ENCODE measurements at regions not wholly inside any gene's neighbourhood (a gene's known extent, or its start where the extent isn't known, plus 50 kb on each side); places are given as distances from the start of the nearest gene placed in this dataset.

- no peak for TF ChIP-seq TBL1XR1 (IDR thresholded peaks at IDR 0.05; ENCODE audit: borderline replicate concordance, low read length, partially characterized antibody)
These were observed 232.6 kb downstream of the FAT3 start (continued) for GRCh38 chr11:92457250-92457649.

- CTCF ChIA-PET (ENCODE audit: low intra/inter-chr PET ratio, low total read pairs), result no interaction called here
- POLR2A ChIA-PET, result no interaction called here
- Histone ChIP-seq H3K9me3 (ENCODE audit: low read length) (no peaks in the 10 kb centered on the region), H4K20me1 (ENCODE audit: insufficient read depth, low read length) (no peaks in the 10 kb centered on the region), H3K9ac (ENCODE audit: insufficient read depth, low read depth, low read length) (no peak overlapping the region), H3K4me1 (ENCODE audit: insufficient read depth, low read length) (no peaks in the 10 kb centered on the region), H3K36me3 (replicated peaks in 1 of 2; ENCODE audit: control insufficient read depth in 1 of 2, insufficient read depth in 2 of 2, low read length in 2 of 2) (no peaks in the 10 kb centered on the region), H3K4me2 (ENCODE audit: low read depth, low read length) (no peak overlapping the region), H3K27me3 (ENCODE audit: control insufficient read depth in 1 of 2, insufficient read depth in 2 of 2, low read length in 2 of 2) (no peaks in the 10 kb centered on the region), H2AFZ (ENCODE audit: low read length) (no peak overlapping the region), H3K79me2 (ENCODE audit: insufficient read depth, low read length) (no peaks in the 10 kb centered on the region), H3K27ac (ENCODE audit: extremely low read length, insufficient read depth, low read length) (no peak overlapping the region), H3K4me3 (replicated peaks in 1 of 3; ENCODE audit: insufficient read depth in 1 of 3, low read depth in 2 of 3, low read length in 3 of 3) (no peak overlapping the region)
- in situ Hi-C loops (cut with HindIII; ENCODE audit: extremely low pct_ligation_motif_present, low pct_unique_long_range_greater_than_20kb) (no loop called here), intact Hi-C loops (cut with micrococcal nuclease; ENCODE audit: unreplicated experiment) (no loop called here)
- no TSS peak for BruUV-seq (replicated peaks)
- DNase-seq (ENCODE audit: low spot score) (no peak), FAIRE-seq (no peak), ATAC-seq (no peak)
- TF ChIP-seq TARDBP (CRISPR knock-in tag; IDR thresholded peaks at IDR 0.05), result no peak
These were observed 233.9 kb downstream of the FAT3 start for GRCh38 chr11:92458486-92458885.

DNA sequence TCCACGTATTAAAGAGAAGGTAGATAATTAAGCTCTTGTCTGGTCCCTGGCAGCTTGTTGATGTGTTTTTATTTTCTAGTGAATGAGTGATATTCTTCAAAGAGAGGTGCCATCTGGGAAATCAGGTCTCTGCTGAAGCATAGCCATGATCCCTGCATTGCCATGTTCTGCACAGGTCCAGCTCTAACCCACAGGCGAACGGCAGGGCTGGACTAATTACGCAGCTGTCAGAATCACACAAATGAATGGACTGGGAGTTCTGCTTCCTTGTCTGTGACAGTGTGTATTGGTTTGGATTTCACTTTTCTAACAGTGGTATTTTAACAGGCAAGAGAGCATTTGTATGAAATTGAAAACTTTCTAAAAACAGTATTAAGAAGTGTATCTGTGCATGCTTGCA is 235.6 kb downstream of the FAT3 start:
- H3K27me3 ChIP-seq (ENCODE audit: control insufficient read depth in 1 of 2, insufficient read depth in 2 of 2, low read length in 2 of 2), result no peaks in the 10 kb centered on the region
- intact Hi-C loops (cut with micrococcal nuclease; ENCODE audit: unreplicated experiment), result no loop called here
- BruUV-seq (replicated peaks), result no TSS peak
- no peak overlapping the region for H3K27ac ChIP-seq (ENCODE audit: extremely low read length, insufficient read depth, low read length)
- no peak overlapping the region for H3K9ac ChIP-seq (ENCODE audit: insufficient read depth, low read depth, low read length)
- ATAC-seq (no peak), FAIRE-seq (no peak), DNase-seq (ENCODE audit: low spot score) (no peak)
- ChIA-PET POLR2A (no interaction called here), CTCF (ENCODE audit: low intra/inter-chr PET ratio, low total read pairs) (no interaction called here)
- WGBS (ENCODE audit: low lambda C conversion rate), result 2% methylated on average over 4 of the region's 4 CpGs
- H3K36me3 ChIP-seq (replicated peaks in 1 of 2; ENCODE audit: control insufficient read depth in 1 of 2, insufficient read depth in 2 of 2, low read length in 2 of 2), result no peaks in the 10 kb centered on the region
- H3K79me2 ChIP-seq (ENCODE audit: insufficient read depth, low read length), result no peaks in the 10 kb centered on the region
- H2AFZ ChIP-seq (ENCODE audit: low read length), result no peak overlapping the region
- H3K4me3 ChIP-seq (replicated peaks in 1 of 3; ENCODE audit: insufficient read depth in 1 of 3, low read depth in 2 of 3, low read length in 3 of 3), result no peak overlapping the region
- H4K20me1 ChIP-seq (ENCODE audit: insufficient read depth, low read length), result no peaks in the 10 kb centered on the region
- no peaks in the 10 kb centered on the region for H3K4me1 ChIP-seq (ENCODE audit: insufficient read depth, low read length)
- no peak overlapping the region for H3K4me2 ChIP-seq (ENCODE audit: low read depth, low read length)
- no peaks in the 10 kb centered on the region for H3K9me3 ChIP-seq (ENCODE audit: low read length)
- in situ Hi-C loops (cut with HindIII; ENCODE audit: extremely low pct_ligation_motif_present, low pct_unique_long_range_greater_than_20kb), result no loop called here
- TF ChIP-seq DNMT1 (CRISPR knock-in tag; IDR thresholded peaks at IDR 0.05) (no peak), ZNF614 (CRISPR knock-in tag; IDR thresholded peaks at IDR 0.05; ENCODE audit: borderline replicate concordance) (no peak), NKX3-1 (CRISPR knock-in tag; IDR thresholded peaks at IDR 0.05) (no peak), MXD4 (CRISPR knock-in tag; IDR thresholded peaks at IDR 0.05) (no peak), CEBPB (IDR thresholded peaks at IDR 0.05; ENCODE audit: borderline replicate concordance, low read depth, low read length) (no peak), MXI1 (IDR thresholded peaks at IDR 0.05; ENCODE audit: borderline replicate concordance, low read depth, low read length) (no peak), TBX3 (IDR thresholded peaks at IDR 0.05; ENCODE audit: borderline replicate concordance) (no peak), PHF21A (CRISPR knock-in tag; IDR thresholded peaks at IDR 0.05) (no peak), JUNB (CRISPR knock-in tag; IDR thresholded peaks at IDR 0.05; ENCODE audit: borderline replicate concordance) (no peak), PCBP1 (IDR thresholded peaks at IDR 0.05; ENCODE audit: borderline replicate concordance, low read depth, low read length) (no peak), ZFP37 (CRISPR knock-in tag; IDR thresholded peaks at IDR 0.05; ENCODE audit: borderline replicate concordance) (no peak), ZNF17 (CRISPR knock-in tag; IDR thresholded peaks at IDR 0.05) (no peak)
- TF ChIP-seq, protein P1, sequence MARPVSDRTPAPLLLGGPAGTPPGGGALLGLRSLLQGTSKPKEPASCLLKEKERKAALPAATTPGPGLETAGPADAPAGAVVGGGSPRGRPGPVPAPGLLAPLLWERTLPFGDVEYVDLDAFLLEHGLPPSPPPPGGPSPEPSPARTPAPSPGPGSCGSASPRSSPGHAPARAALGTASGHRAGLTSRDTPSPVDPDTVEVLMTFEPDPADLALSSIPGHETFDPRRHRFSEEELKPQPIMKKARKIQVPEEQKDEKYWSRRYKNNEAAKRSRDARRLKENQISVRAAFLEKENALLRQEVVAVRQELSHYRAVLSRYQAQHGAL (CRISPR knock-in tag; IDR thresholded peaks at IDR 0.05; ENCODE audit: not compliant biosample characterization), result no peak
